Activated CD4-positive, alpha-beta T cell treated with anti-CD3 and anti-CD28 coated beads, Interleukin-2, amount 50 U/mL, for 48 hours (primary cell): ENCODE measurements at regions not wholly inside any gene's neighbourhood (a gene's known extent, or its start where the extent isn't known, plus 50 kb on each side); places are given as distances from the start of the nearest gene placed in this dataset.

Experiments used
- DNase-seq, 2 experiments: peaks; one replicate each; pipeline ENCODE4 v3.0.0-alpha.2; 2020

DNA sequence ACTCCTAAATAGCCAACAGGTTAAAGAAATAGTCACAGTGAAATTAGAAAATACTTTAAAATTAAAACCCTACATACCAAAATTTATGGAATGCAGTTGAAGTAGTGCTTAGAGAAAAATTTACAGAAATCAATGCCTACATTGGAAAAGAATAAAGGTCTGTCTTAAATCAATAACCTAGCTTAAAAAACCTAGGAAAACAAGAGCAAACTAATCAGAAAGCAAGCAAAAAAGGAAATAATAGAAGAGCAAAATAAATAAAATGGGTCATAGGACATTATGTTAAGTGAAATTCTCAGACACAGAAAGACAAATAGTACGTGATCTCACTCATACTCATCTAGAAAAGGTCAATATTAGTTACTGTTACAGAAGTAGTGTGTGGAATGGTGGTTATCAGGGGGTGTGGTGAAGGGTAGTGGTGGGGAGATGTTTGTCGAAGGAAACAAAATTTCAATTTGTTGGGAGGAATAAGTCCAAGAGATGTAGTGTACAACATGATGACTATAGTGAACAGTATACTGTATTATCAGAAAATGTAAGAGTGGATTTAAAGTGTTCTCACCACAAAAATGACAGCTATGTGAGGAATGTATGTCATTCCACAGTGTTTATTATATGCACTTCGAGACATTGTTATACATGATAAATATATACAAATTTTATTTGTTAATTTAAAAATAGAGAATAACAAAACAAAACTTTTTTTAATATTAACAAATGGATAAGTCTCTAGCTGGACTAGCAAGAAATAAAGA, 423.6 kb downstream of the CDH26 start:
- DNase-seq, result no peak

GRCh38 chr20:60389441-60389840, 431.2 kb downstream of the CDH26 start:
- no peak for DNase-seq

GRCh38 chr20:60389882-60390281, 431.7 kb downstream of the CDH26 start:
- no peak for DNase-seq

DNA sequence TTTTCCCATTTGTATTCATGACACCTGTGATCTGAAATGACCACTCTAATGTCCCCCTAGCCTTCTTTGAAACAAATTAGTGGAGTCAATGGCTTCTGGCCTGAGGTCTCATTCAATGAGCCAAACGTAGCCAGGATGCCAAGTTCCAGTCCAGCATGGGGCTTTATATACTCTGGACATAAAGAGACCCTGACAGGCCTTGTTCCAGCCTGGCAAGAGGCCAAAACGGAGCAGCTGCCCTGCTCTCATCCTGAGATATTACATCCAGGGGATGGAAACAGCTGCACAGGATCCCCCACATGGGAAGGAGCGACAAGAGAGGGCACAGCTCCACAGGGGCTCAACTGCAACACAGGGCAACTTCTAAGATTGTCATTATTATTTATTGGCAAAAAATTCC, 437.8 kb downstream of the CDH26 start:
- no peak for DNase-seq

DNA sequence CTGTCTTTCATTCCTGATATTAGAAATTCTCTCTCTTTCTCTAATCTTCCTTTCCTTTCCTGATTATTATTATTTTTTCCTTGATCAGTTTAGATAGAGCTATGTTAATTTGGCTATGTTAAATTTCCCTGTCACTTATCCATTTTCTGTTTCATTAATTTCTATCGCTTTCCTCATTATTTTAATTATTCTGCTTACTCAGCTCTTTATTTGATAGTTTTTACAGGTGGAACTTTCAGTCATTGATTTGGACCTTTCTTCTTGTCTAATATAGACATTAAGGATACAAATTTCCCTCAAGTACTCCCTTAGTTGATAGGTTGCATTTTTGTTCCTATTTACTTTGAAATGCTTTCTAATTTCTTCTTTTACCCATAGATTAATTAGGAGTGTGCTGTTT, 442.3 kb downstream of the CDH26 start:
- no peak for DNase-seq

DNA sequence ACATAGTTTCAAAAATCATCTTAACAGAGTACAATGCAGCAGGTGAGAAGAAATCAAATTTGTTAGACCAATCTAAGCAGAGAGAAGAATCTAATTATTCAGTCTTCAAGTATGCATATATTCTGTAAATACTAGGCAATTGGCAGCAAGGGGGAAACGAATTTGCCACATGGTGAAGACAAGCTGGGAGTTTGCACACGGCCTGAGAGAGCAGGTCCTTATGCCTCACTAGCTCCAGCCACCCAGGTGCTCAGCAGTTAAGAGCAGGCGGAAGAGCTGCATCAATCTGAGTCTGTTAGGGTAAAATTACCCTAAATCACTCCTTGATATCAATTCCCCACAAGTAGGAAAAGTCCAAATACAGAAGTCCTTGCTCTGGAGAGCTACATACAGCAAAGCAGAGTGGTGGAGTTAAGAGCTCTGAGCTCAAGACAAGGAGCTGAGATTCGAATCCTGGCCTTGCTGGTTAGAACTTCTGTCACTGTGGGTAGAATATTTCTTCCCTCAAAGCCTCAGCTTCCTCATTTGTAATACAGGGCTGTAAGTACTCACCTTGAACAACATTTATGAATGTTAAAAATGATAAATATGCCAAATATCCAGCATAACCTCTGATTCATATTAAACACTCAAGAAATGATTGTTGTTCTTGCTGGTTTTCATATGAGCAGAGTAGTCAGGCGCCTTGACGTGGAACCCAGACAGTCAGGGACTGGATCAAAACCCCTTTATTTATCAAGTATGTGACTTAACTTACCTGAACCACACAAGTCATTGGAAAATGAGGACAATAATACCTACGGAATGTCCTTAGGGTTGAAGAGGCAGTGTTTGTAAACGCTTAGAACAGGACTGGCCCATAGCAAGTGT, 444.2 kb downstream of the CDH26 start:
- no peak for DNase-seq

DNA sequence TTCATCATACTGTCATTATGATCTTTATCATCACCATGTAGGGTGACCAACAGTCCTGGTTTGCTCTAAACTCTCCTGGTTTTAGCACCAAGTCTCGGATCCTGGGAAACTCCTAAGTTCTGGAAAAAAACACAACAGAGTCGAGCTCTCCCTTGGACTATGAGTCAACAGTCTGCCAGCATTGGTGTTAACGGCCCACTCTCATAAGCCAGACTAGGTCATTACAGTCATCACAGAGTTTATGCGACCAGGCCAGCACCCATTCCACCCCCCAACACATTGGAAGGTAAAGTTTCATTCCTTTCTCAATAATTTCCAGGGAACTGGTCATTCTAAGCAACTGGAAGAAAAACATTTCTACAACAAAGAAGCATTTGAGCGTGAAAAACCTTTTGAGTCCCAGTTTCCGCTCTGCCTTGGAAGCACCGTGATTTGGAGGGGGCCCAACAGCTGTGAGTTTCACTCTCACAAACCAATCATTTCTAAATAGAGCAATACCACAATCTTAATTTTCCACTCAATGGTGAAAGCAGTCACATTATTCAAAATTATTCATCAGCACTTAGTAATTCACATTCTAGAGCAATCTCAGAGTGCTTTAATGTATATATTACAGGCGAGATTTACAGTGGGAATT, 445.0 kb downstream of the CDH26 start:
- peak in 1 of 2 experiments; percentile 4 for DNase-seq

GRCh38 chr20:60407011-60407771, 449.0 kb downstream of the CDH26 start:
- DNase-seq, result no peak

DNA sequence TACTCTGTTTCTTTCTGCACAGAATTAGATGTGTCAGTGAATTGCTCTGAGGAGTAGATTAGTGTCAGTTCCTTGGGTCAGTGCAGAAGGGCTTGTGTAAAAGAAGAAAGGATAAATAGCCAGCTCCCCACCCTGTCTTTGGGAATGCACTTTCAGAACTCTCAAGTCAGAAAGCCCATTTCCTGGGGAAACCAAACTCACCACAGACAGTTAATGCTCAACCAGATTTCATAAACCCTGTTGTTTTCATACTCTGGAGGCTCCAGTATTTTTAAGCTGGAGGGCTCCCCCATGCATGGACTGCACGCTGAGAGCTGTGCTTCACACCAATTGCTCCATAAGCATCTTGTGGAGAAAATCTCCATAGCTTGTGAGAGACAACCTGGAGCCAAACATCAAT, 449.7 kb downstream of the CDH26 start:
- DNase-seq, result no peak

GRCh38 chr20:60408435-60408834, 450.2 kb downstream of the CDH26 start:
- DNase-seq, result no peak

GRCh38 chr20:60410618-60411264, 452.5 kb downstream of the CDH26 start:
- no peak for DNase-seq

- DNase-seq, result no peak
Observed at GRCh38 chr20:60411813-60412212, 453.6 kb downstream of the CDH26 start.

- DNase-seq, result no peak
Observed at GRCh38 chr20:60420676-60421229, 462.5 kb downstream of the CDH26 start.

DNA sequence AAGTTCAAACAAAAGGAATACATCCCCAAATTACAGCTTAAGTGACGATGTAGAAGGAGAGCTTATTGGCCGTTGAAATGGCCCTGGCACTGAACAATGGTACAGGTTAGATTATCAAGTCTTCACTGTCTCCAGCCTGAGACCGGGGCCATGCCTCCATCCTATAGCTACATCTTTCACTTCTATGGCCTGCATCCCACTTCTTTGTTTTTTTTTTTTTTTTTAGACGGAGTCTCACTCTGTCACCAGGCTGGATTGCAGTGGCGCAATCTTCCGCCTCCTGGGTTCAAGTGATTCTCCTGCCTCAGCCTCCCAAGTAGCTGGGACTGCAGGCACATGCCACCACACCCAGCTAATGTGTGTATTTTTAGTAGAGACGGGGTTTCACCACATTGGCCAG, 464.6 kb downstream of the CDH26 start:
- DNase-seq, result no peak

DNA sequence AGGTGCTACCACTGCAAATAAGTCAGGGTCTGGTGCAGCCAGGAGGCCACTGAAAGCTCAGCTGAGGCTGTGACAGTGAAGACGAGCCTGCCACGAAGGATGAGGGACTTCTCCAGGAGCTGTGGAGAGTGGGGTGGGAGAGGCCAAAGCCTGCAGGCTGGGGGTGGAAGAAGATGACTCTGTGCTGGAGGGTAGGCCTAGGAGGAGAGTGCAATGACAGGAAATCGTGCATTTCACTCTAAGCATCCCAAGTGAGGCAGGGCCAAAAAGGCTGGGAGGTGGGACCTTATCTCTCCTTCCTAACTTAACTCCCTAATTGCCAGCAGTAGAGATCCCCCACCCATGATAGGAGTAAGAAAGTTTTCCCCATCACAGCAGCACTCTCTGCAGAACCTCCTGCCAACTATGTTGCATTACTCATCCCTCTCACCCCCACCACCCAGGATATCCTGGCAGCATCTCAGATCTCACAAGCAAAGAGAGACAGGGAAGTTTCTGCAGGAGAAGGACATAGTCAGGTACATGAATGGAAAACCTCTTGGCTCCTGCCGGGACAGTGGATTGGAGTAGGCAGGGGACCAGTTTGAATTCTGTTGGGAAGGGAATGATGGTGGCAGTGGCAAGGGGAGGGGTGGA, 466.2 kb downstream of the CDH26 start:
- no peak for DNase-seq

DNA sequence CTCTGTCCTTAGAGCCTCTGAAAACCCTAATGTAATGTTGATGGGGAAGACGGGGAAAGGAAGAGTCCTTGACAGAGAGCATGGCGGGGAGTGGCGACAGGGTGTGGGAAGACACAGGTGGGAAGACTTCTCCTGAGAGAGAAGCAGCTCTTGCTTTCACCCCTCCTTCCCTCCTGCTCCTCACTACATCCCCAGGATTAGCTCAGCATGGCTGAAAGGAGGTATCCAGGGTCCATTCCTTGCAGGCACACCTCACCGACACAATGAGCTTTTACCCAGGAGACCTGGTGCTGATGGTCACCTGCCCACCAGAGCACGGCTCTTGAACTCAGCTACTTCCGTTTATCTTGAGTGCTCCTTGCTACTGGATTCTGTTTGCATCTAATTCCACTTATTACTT, 469.3 kb downstream of the CDH26 start:
- DNase-seq, result no peak

DNA sequence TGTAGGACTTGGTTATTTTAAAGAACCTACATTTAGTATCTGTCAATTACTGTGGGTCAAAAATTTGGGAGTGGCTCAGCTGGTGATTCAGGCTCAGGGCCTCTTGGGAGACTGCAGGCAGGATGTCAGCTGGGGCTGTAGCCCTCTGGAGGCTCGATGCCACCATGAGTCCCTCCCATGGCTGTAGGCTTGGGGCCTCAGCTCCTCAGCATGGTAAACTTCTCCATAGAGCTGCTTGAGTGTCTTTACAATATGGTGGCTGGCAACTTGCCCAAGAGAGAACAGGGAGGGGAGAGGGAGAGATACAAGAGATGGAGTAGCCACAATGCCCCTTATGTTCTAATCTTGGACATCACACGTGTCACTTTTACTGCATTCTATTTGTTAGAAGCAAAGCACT, 470.4 kb downstream of the CDH26 start:
- no peak for DNase-seq

GRCh38 chr20:60430516-60431001, 472.3 kb downstream of the CDH26 start:
- no peak for DNase-seq

DNA sequence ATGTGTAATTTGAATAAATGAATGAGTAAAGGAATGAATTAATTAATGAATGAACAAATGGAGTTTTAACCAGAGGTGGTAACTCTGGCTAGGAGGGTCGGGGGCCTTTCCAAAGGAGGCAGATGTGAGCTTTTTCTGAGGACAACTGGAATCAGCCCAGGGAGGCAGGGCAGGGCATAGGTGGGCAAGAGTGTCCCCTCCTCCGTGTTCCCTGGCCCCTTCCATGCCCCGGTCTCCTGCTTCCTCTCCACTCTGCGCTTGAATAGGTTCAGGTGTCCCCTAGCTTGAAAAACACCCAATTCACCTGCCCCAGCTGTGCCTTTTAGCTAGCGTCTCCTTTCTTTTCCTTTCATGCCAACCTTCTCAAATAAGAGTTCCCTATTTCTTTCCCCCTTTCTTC, 473.1 kb downstream of the CDH26 start:
- DNase-seq, result no peak

- DNase-seq, result no peak
Observed at GRCh38 chr20:60437418-60437817, 479.2 kb downstream of the CDH26 start.
